ENCODE measurements at regions not wholly inside any gene's neighbourhood (a gene's known extent, or its start where the extent isn't known, plus 50 kb on each side); places are given as distances from the start of the nearest gene placed in this dataset.

DNA sequence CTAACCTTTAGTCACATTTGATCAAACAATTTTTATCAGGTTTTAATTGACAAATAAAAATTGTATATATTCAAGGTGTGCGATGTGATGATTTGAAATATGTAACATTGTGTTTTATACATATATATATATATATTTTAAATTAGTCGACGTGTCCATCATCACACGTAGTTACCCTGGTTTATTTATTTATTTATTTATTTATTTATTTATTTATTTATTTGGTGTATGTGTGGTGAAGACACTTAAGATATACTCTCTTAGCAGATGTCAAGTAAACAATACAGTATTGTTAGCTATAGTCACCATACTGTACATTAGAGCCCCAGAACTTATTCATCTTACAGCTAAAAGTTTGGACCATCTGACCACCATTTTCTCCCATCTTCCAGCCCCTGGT lies 224.9 kb upstream of the HHIP start:
- no peaks in the 10 kb centered on the region for H3K4me1 ChIP-seq (replicated peaks in 1 of 4; ENCODE audit: control insufficient read depth in 3 of 4, insufficient read depth in 4 of 4, low read length in 3 of 4)
- no peak overlapping the region for H2BK120ac ChIP-seq (replicated peaks; ENCODE audit: low read depth, low read length)
- H3K9me3 ChIP-seq (ENCODE audit: insufficient read depth in 2 of 2, low read depth in 1 of 2, low read length in 1 of 2): no peaks in the 10 kb centered on the region
- no peak overlapping the region for H4K8ac ChIP-seq (ENCODE audit: extremely low read depth, insufficient read depth, low read length)
- no peaks in the 10 kb centered on the region for H3K79me1 ChIP-seq (ENCODE audit: low read depth, low read length)
- no peak overlapping the region for H3K18ac ChIP-seq (ENCODE audit: extremely low read depth, low read length)
- TF ChIP-seq KDM4A (IDR thresholded peaks at IDR 0.05; ENCODE audit: low read depth, low read length, severe bottlenecking): no peak
- TF ChIP-seq ZNF274 (IDR thresholded peaks at IDR 0.05; ENCODE audit: borderline replicate concordance, extremely low read depth, low read length): no peak
- TF ChIP-seq RAD21 (IDR thresholded peaks at IDR 0.05 in 1 of 2, conservative IDR thresholded peaks at IDR 0.05 in 1 of 2; ENCODE audit: low read depth in 2 of 2, low read length in 2 of 2): no peak
- TF ChIP-seq YY1 (IDR thresholded peaks at IDR 0.05; ENCODE audit: low read depth, low read length): no peak
- TF ChIP-seq, protein P1, sequence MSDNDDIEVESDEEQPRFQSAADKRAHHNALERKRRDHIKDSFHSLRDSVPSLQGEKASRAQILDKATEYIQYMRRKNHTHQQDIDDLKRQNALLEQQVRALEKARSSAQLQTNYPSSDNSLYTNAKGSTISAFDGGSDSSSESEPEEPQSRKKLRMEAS (IDR thresholded peaks at IDR 0.05): no peak
- TF ChIP-seq GABPA (IDR thresholded peaks at IDR 0.05; ENCODE audit: borderline replicate concordance, insufficient read depth, low read length): no peak
- TF ChIP-seq NRF1 (IDR thresholded peaks at IDR 0.05; ENCODE audit: low read depth, low read length): no peak
- no peak for TF ChIP-seq EZH2 (IDR thresholded peaks at IDR 0.05; ENCODE audit: low read depth, low read length, severe bottlenecking)
- TF ChIP-seq POLR2A (IDR thresholded peaks at IDR 0.05; ENCODE audit: control extremely low read depth in 1 of 2, low read depth in 2 of 2, low read length in 2 of 2): no peak
- TF ChIP-seq BACH1 (IDR thresholded peaks at IDR 0.05; ENCODE audit: low read length): no peak
- no peak for TF ChIP-seq KDM1A (IDR thresholded peaks at IDR 0.05; ENCODE audit: borderline replicate concordance, low read length)
- TF ChIP-seq FOSL1 (IDR thresholded peaks at IDR 0.05; ENCODE audit: insufficient read depth, low read depth, low read length): no peak
- TF ChIP-seq EP300 (IDR thresholded peaks at IDR 0.05; ENCODE audit: borderline replicate concordance in 1 of 2, low read depth in 2 of 2, low read length in 2 of 2): no peak
- TF ChIP-seq MAFK (IDR thresholded peaks at IDR 0.05; ENCODE audit: low read depth, low read length): no peak
- no peak for TF ChIP-seq SUZ12 (IDR thresholded peaks at IDR 0.05; ENCODE audit: low read length)
- H2BK12ac ChIP-seq (ENCODE audit: low read depth, low read length): no peak overlapping the region
- POLR2A ChIA-PET (ENCODE audit: partially characterized antibody): no interaction called here
- H3K23me2 ChIP-seq (ENCODE audit: low read depth, low read length): no peaks in the 10 kb centered on the region
- H2BK20ac ChIP-seq (ENCODE audit: low read length): no peak overlapping the region
- H2BK5ac ChIP-seq (ENCODE audit: low read depth, low read length): no peak overlapping the region
- H3K56ac ChIP-seq (replicated peaks; ENCODE audit: insufficient read length, low read depth, low read length): no peak overlapping the region
- CTCF ChIA-PET (ENCODE audit: partially characterized antibody): interaction anchor here (1.1 kb wide), 2 partner anchors 44 to 243 kb away, joined by 3 read pairs; no protein-coding TSS in a partner anchor
- no peak overlapping the region for H3K23ac ChIP-seq (ENCODE audit: insufficient read length)
- no peaks in the 10 kb centered on the region for H4K20me1 ChIP-seq (replicated peaks in 1 of 2; ENCODE audit: control insufficient read depth in 1 of 2, insufficient read depth in 2 of 2, low read length in 2 of 2)
- no peaks in the 10 kb centered on the region for H3K36me3 ChIP-seq (ENCODE audit: control insufficient read depth in 2 of 4, insufficient read depth in 4 of 4, low read length in 3 of 4)
- 94% methylated on average over 4 of the region's 4 CpGs; no CpG with 5 or more reads in 1 of the 2 experiments for WGBS, 2 experiments (ENCODE audit: extremely low coverage in 1 of 2, insufficient coverage in 1 of 2, insufficient read length in 1 of 2, insufficient replicate concordance in 2 of 2, low coverage in 1 of 2, low lambda C conversion rate in 2 of 2, missing lambda C conversion rate in 1 of 2)
- H3K4ac ChIP-seq (replicated peaks; ENCODE audit: insufficient read length, low read depth, low read length): no peak overlapping the region
- FAIRE-seq: no peak
- no peak overlapping the region for H2AFZ ChIP-seq (ENCODE audit: low read length)
- H4K5ac ChIP-seq (ENCODE audit: insufficient read length, low read depth, low read length): no peak overlapping the region
- no peak for DNase-seq (ENCODE audit: low read depth in 1 of 2, low spot score in 2 of 2)
- H3K4me2 ChIP-seq (ENCODE audit: insufficient read depth in 1 of 2, low read depth in 2 of 2, low read length in 2 of 2): no peak overlapping the region
- H3K79me2 ChIP-seq (ENCODE audit: control insufficient read depth in 1 of 2, insufficient read depth in 2 of 2, low read length in 2 of 2): no peaks in the 10 kb centered on the region
- H3K27me3 ChIP-seq (replicated peaks in 1 of 4; ENCODE audit: control insufficient read depth in 3 of 4, extremely low read depth in 1 of 4, insufficient read depth in 3 of 4, low read length in 3 of 4): no peaks in the 10 kb centered on the region
- H4K91ac ChIP-seq (replicated peaks; ENCODE audit: insufficient read length, low read length): no peak overlapping the region
- H2AK5ac ChIP-seq (ENCODE audit: low read depth, low read length): no peak overlapping the region
- no peak overlapping the region for H2BK15ac ChIP-seq (ENCODE audit: low read length)
- no peak overlapping the region for H3K4me3 ChIP-seq (ENCODE audit: extremely low read depth in 1 of 4, insufficient read depth in 2 of 4, low read depth in 3 of 4, low read length in 4 of 4)
- no peak overlapping the region for H3K9ac ChIP-seq (replicated peaks in 1 of 4; ENCODE audit: extremely low read depth in 1 of 4, low read depth in 3 of 4, low read length in 3 of 4)
- no peak overlapping the region for H3K14ac ChIP-seq (ENCODE audit: insufficient read length)
- no peak overlapping the region for H3K27ac ChIP-seq (ENCODE audit: low read depth, low read length)

Data from H1 (cell line).